K562 (cell line): ENCODE measurements at regions not wholly inside any gene's neighbourhood (a gene's known extent, or its start where the extent isn't known, plus 50 kb on each side); places are given as distances from the start of the nearest gene placed in this dataset.

Source experiments
- ADNP ChIP-seq: fragments of 200-800 bp; sonication (Bioruptor generic); IDR thresholded peaks from 2 replicates; pipeline ENCODE4 v1.6.1; 2016; ENCODE audit warnings: missing genetic modification characterization, missing compliant biosample characterization
- ARID3A ChIP-seq: IDR thresholded peaks from 2 replicates; pipeline ENCODE4 v1.6.1; 2012; ENCODE audit warnings: low read depth, low read length, improper control_type of control experiment, borderline replicate concordance
- ATF7 ChIP-seq: fragments of 450-650 bp; IDR thresholded peaks from 2 replicates; pipeline ENCODE4 v1.7.1; 2014; ENCODE audit warnings: mild to moderate bottlenecking, moderate library complexity
- ELF1 ChIP-seq: fragments of 200-800 bp; sonication (Bioruptor generic); IDR thresholded peaks from 2 replicates; pipeline ENCODE4 v1.6.1; 2016; ENCODE audit warnings: missing genetic modification characterization, missing compliant biosample characterization
- JUND ChIP-seq, 2 experiments: IDR thresholded peaks; 2 replicates in 1 of 2; 3 replicates in 1 of 2; pipeline ENCODE4 v1.6.1; 2011; ENCODE audit warnings: borderline replicate concordance in 2 of 2, low read depth in 2 of 2, low read length in 2 of 2, improper control_type of control experiment in 1 of 2, missing biosample characterization in 1 of 2, missing genetic modification characterization in 1 of 2, missing genetic modification reagents in 1 of 2
- L3MBTL2 ChIP-seq: fragments of 450-650 bp; IDR thresholded peaks from 2 replicates; pipeline ENCODE4 v1.6.1; 2016; ENCODE audit warnings: mild to moderate bottlenecking, moderate library complexity
- MEF2A ChIP-seq: IDR thresholded peaks from 2 replicates; pipeline ENCODE4 v1.6.1; 2011; ENCODE audit warnings: low read depth, mild to moderate bottlenecking, low read length, moderate library complexity; ENCODE audit not compliant: control insufficient read depth
- NCOR1 ChIP-seq: fragments of 450-650 bp; IDR thresholded peaks from 2 replicates; pipeline ENCODE4 v1.6.1; 2016; ENCODE audit warnings: mild to moderate bottlenecking, moderate library complexity
- NFRKB ChIP-seq: fragments of 450-650 bp; IDR thresholded peaks from 2 replicates; pipeline ENCODE4 v1.6.1; 2016; ENCODE audit warnings: low read depth
- PHTF2 ChIP-seq: fragments of 250-450 bp; sonication (Bioruptor Pico); IDR thresholded peaks from 2 replicates; pipeline ENCODE4 v1.5.0; 2021; ENCODE audit warnings: mild to moderate bottlenecking
- SRSF3 ChIP-seq: fragments of 200-400 bp; formaldehyde crosslinking; IDR thresholded peaks from 2 replicates; pipeline ENCODE4 v1.6.1; 2016; ENCODE audit warnings: mild to moderate bottlenecking, low read length, moderate library complexity; ENCODE audit not compliant: insufficient read depth
- ZC3H4 ChIP-seq: sonication (generic); formaldehyde crosslinking; IDR thresholded peaks from 2 replicates; pipeline ENCODE4 v1.9.0; 2021; ENCODE audit warnings: missing genetic modification reagents, borderline replicate concordance
- ZKSCAN1 ChIP-seq: fragments of 150-350 bp; IDR thresholded peaks from 2 replicates; pipeline ENCODE4 v1.6.1; 2016; ENCODE audit warnings: low read depth, low read length
- ZNF57 ChIP-seq: fragments of 450-650 bp; formaldehyde crosslinking; IDR thresholded peaks from 2 replicates; pipeline ENCODE4 v1.4.0; 2020; ENCODE audit warnings: mild to moderate bottlenecking, moderate library complexity
- TF ChIP-seq, protein P1 (sequence below), 2 experiments: IDR thresholded peaks in 1 of 2; conservative IDR thresholded peaks in 1 of 2; 2 replicates each; pipeline ENCODE4 v1.6.1; 2016; ENCODE audit warnings: low read depth in 2 of 2, mild to moderate bottlenecking in 1 of 2, missing compliant biosample characterization in 1 of 2, missing genetic modification characterization in 1 of 2, moderate library complexity in 1 of 2
- TF ChIP-seq, protein P2 (sequence below), 2 experiments: fragments of 450-650 bp in 1 of 2; sonication (generic) in 1 of 2; formaldehyde crosslinking in 1 of 2; IDR thresholded peaks in 1 of 2; conservative IDR thresholded peaks in 1 of 2; 2 replicates each; pipeline versions ENCODE4 v1.6.1 to v1.8.1; 2016 to 2023; ENCODE audit warnings: mild to moderate bottlenecking in 2 of 2, moderate library complexity in 2 of 2, inconsistent platforms in 1 of 2, missing genetic modification reagents in 1 of 2
- TF ChIP-seq, protein P3 (sequence below): fragments of 450-650 bp; formaldehyde crosslinking; IDR thresholded peaks from 2 replicates; pipeline ENCODE4 v1.4.0; 2020; ENCODE audit warnings: mild to moderate bottlenecking, moderate library complexity

DNA sequence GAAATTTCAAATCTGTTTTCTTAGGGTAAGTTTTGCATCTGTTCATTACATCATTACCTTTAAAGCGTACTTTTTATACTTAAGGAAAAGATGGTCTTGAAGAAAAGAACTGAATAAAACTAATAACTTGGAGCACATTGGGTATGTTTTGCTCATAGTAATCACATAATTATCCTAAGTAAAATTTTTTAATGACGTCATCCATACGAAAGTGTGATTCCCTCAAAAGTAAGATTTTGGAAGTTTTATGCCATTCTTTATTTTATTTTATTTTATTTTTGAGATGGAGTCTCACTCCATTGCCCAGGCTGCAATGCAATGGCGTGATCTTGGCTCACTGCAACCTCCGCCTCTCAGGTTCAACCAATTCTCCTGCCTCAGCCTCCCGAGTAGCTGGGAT, 1516.6 kb upstream of the TENM3 start (continued):
- TF ChIP-seq PHTF2 (CRISPR knock-in tag) (no peak), NFRKB (no peak), ZKSCAN1 (no peak), SRSF3 (no peak), ELF1 (no peak), MEF2A (no peak), ATF7 (0 out of 2 replicates have a peak, but pooled peaks have one; percentile 15), JUND (IDR thresholded peaks at IDR 0.05; ENCODE audit: borderline replicate concordance, low read depth, low read length) (no peak), JUND (tag; IDR thresholded peaks at IDR 0.05; ENCODE audit: borderline replicate concordance, low read depth, low read length) (peak; percentile 20; the same call in 1 of the 3 replicates), ARID3A (no peak), ZNF57 (no peak), ZC3H4 (CRISPR knock-in tag) (no peak), ADNP (no peak), L3MBTL2 (no peak), NCOR1 (no peak)
- TF ChIP-seq, protein P1, sequence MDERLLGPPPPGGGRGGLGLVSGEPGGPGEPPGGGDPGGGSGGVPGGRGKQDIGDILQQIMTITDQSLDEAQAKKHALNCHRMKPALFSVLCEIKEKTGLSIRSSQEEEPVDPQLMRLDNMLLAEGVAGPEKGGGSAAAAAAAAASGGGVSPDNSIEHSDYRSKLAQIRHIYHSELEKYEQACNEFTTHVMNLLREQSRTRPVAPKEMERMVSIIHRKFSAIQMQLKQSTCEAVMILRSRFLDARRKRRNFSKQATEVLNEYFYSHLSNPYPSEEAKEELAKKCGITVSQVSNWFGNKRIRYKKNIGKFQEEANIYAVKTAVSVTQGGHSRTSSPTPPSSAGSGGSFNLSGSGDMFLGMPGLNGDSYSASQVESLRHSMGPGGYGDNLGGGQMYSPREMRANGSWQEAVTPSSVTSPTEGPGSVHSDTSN (CRISPR knock-in tag; IDR thresholded peaks at IDR 0.05; ENCODE audit: low read depth), result no peak
- TF ChIP-seq, protein P1 (tag; conservative IDR thresholded peaks at IDR 0.05; ENCODE audit: low read depth), result no peak
- TF ChIP-seq, protein P2, sequence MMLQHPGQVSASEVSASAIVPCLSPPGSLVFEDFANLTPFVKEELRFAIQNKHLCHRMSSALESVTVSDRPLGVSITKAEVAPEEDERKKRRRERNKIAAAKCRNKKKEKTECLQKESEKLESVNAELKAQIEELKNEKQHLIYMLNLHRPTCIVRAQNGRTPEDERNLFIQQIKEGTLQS (IDR thresholded peaks at IDR 0.05), result peak; percentile 36; the same call in 1 of the 2 replicates
- TF ChIP-seq, protein P2 (CRISPR knock-in tag; conservative IDR thresholded peaks at IDR 0.05), result no peak
- TF ChIP-seq, protein P3, sequence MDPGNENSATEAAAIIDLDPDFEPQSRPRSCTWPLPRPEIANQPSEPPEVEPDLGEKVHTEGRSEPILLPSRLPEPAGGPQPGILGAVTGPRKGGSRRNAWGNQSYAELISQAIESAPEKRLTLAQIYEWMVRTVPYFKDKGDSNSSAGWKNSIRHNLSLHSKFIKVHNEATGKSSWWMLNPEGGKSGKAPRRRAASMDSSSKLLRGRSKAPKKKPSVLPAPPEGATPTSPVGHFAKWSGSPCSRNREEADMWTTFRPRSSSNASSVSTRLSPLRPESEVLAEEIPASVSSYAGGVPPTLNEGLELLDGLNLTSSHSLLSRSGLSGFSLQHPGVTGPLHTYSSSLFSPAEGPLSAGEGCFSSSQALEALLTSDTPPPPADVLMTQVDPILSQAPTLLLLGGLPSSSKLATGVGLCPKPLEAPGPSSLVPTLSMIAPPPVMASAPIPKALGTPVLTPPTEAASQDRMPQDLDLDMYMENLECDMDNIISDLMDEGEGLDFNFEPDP (CRISPR knock-in tag), result no peak
